Neuronal stem cell (in vitro differentiated cells): ENCODE measurements at regions not wholly inside any gene's neighbourhood (a gene's known extent, or its start where the extent isn't known, plus 50 kb on each side); places are given as distances from the start of the nearest gene placed in this dataset.
A peak's percentile ranks its signal among the peaks of the same experiment; 100 is the strongest.

ENCODE experiments used
- DNase-seq: peaks from one replicate; pipeline ENCODE4 v3.0.0-alpha.2; 2013; ENCODE audit warnings: low spot score
- H2AFZ ChIP-seq: one replicate; pipeline ENCODE4 v1.6.1; 2013; ENCODE audit warnings: mild to moderate bottlenecking, low read length, inconsistent platforms
- H2AK5ac ChIP-seq: 2 replicates; pipeline ENCODE4 v1.6.1; 2013; ENCODE audit warnings: low read depth, mild to moderate bottlenecking, inconsistent platforms, low read length, moderate library complexity, mixed read lengths
- H2BK120ac ChIP-seq: 2 replicates; pipeline ENCODE4 v1.6.1; 2013; ENCODE audit warnings: low read depth, mild to moderate bottlenecking, inconsistent platforms, low read length, moderate library complexity, mixed read lengths
- H2BK12ac ChIP-seq: one replicate; pipeline ENCODE4 v1.6.1; 2013; ENCODE audit warnings: low read length, inconsistent platforms
- H2BK15ac ChIP-seq: 2 replicates; pipeline ENCODE4 v1.6.1; 2013; ENCODE audit warnings: mild to moderate bottlenecking, low read length, inconsistent platforms, mixed read lengths
- H2BK5ac ChIP-seq: one replicate; pipeline ENCODE4 v1.6.1; 2013; ENCODE audit warnings: inconsistent platforms, mild to moderate bottlenecking, low read length, moderate library complexity
- H3K14ac ChIP-seq: one replicate; pipeline ENCODE4 v1.6.1; 2013; ENCODE audit warnings: low read length, inconsistent platforms
- H3K18ac ChIP-seq: 2 replicates; pipeline ENCODE4 v1.6.1; 2013; ENCODE audit warnings: low read length, inconsistent platforms
- H3K23ac ChIP-seq: 2 replicates; pipeline ENCODE4 v1.6.1; 2013; ENCODE audit warnings: low read depth, mild to moderate bottlenecking, mixed read lengths, low read length, inconsistent platforms; ENCODE audit not compliant: poor library complexity
- H3K27ac ChIP-seq: replicated peaks from 3 replicates; pipeline ENCODE4 v1.5.1; 2013; ENCODE audit warnings: low read length, inconsistent platforms
- H3K27me3 ChIP-seq, 3 experiments: 2 replicates each; pipeline ENCODE4 v1.6.1; 2013; ENCODE audit warnings: low read length in 3 of 3, mild to moderate bottlenecking in 2 of 3, inconsistent platforms in 1 of 3, low read depth in 1 of 3, mixed read lengths in 1 of 3, moderate library complexity in 1 of 3; ENCODE audit not compliant: control insufficient read depth in 3 of 3, insufficient read depth in 3 of 3
- H3K36me3 ChIP-seq, 2 donors: replicated peaks in 1 of 2; 2 replicates each; pipeline ENCODE4 v1.6.1; 2013; ENCODE audit warnings: low read length in 2 of 2; ENCODE audit not compliant: control insufficient read depth in 2 of 2, insufficient read depth in 2 of 2
- H3K4ac ChIP-seq: 2 replicates; pipeline ENCODE4 v1.6.1; 2013; ENCODE audit warnings: inconsistent platforms, mild to moderate bottlenecking, low read length, moderate library complexity
- H3K4me1 ChIP-seq, 2 donors: 1 replicate in 1 of 2; 2 replicates in 1 of 2; pipeline ENCODE4 v1.6.1; 2013; ENCODE audit warnings: low read length in 2 of 2, low read depth in 1 of 2; ENCODE audit not compliant: control insufficient read depth in 2 of 2, insufficient read depth in 1 of 2
- H3K4me2 ChIP-seq: one replicate; pipeline ENCODE4 v1.6.1; 2013; ENCODE audit warnings: mild to moderate bottlenecking, low read length, inconsistent platforms; ENCODE audit not compliant: insufficient read depth, poor library complexity, severe bottlenecking
- H3K4me3 ChIP-seq, 2 donors: 2 replicates each; pipeline ENCODE4 v1.5.1; 2013; ENCODE audit warnings: low read length in 2 of 2, mild to moderate bottlenecking in 2 of 2, inconsistent platforms in 1 of 2, moderate library complexity in 1 of 2
- H3K79me1 ChIP-seq: one replicate; pipeline ENCODE4 v1.6.1; 2013; ENCODE audit warnings: low read depth, mild to moderate bottlenecking, inconsistent platforms, low read length, moderate library complexity
- H3K9ac ChIP-seq: one replicate; pipeline ENCODE4 v1.6.1; 2013; ENCODE audit warnings: mild to moderate bottlenecking, low read depth, low read length, inconsistent platforms; ENCODE audit not compliant: poor library complexity
- H3K9me3 ChIP-seq, 2 donors: replicated peaks in 1 of 2; 2 replicates each; pipeline versions ENCODE3 to v1.6.1; 2013; ENCODE audit warnings: low read length in 2 of 2, mild to moderate bottlenecking in 2 of 2, inconsistent platforms in 1 of 2, low read depth in 1 of 2, mixed read lengths in 1 of 2, moderate library complexity in 1 of 2; ENCODE audit not compliant: control insufficient read depth in 2 of 2, insufficient read depth in 1 of 2
- H4K8ac ChIP-seq: one replicate; pipeline ENCODE4 v1.6.1; 2013; ENCODE audit warnings: low read depth, mild to moderate bottlenecking, inconsistent platforms, low read length, moderate library complexity
- H4K91ac ChIP-seq: one replicate; pipeline ENCODE4 v1.6.1; 2013; ENCODE audit warnings: low read length, low read depth, mild to moderate bottlenecking, inconsistent platforms; ENCODE audit not compliant: poor library complexity
- WGBS, 2 donors: extraction: QIAGEN DNeasy Blood & Tissue Kit; methylation state at CpG; one replicate each; pipeline ENCODE4 v1.1.7; 2013; ENCODE audit warnings: missing lambda C conversion rate in 2 of 2, mixed read lengths in 1 of 2; ENCODE audit not compliant: insufficient read length in 2 of 2, insufficient replicate concordance in 1 of 2; ENCODE audit errors: extremely low coverage in 2 of 2; 5-methylcytosine and 5-hydroxymethylcytosine counted together

DNA sequence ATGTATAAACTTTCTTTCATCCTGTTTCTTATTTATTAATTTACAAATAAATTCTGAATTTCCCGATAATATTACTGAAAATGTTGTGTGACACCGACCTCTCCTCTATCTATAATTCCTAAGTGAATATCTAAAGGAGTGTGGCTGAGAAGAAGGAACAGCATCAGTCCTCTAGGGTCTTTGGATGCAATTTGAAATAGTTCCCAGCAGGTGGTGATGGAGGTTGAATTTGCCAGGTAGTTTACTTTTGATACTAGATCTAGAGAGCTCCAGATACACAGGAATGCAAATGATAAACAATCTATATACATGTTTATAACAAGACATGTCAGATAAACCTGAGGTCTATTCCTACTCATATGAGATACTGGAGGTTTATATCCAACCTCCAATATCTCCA lies 305.4 kb downstream of the PCDH18 start:
- Histone ChIP-seq H2BK15ac (no peak overlapping the region), H4K91ac (no peak overlapping the region), H3K36me3 (no peaks in the 10 kb centered on the region), H3K79me1 (no peaks in the 10 kb centered on the region), H3K27me3 (no peaks in the 10 kb centered on the region), H3K9me3 (no peaks in the 10 kb centered on the region), H3K9ac (no peak overlapping the region), H4K8ac (no peak overlapping the region), H3K4me3 (no peak overlapping the region), H3K4me1 (no peaks in the 10 kb centered on the region), H2BK12ac (no peak overlapping the region), H3K27ac (no peak overlapping the region), H3K23ac (no peak overlapping the region), H2BK120ac (no peak overlapping the region), H3K18ac (no peak overlapping the region), H3K4ac (no peak overlapping the region), H2AK5ac (no peak overlapping the region), H3K4me2 (no peak overlapping the region), H2BK5ac (no peak overlapping the region), H2AFZ (no peak overlapping the region), H3K14ac (no peak overlapping the region)
- DNase-seq = no peak
- no CpG with 5 or more reads among the region's 2 CpGs for WGBS, 2 donors

GRCh38 chr4:137226221-137226620 lies 306.1 kb downstream of the PCDH18 start:
- H3K36me3 ChIP-seq = no peaks in the 10 kb centered on the region
- no peak overlapping the region for H4K91ac ChIP-seq
- no peak overlapping the region for H3K4me2 ChIP-seq
- H2BK12ac ChIP-seq = no peak overlapping the region
- H2BK15ac ChIP-seq = no peak overlapping the region
- no peak overlapping the region for H3K9ac ChIP-seq
- H2BK120ac ChIP-seq = no peak overlapping the region
- no peak overlapping the region for H3K4me3 ChIP-seq
- no peak overlapping the region for H3K4ac ChIP-seq
- H3K27ac ChIP-seq = no peak overlapping the region
- H3K79me1 ChIP-seq = no peaks in the 10 kb centered on the region
- no peak for DNase-seq
- WGBS, 2 donors = no CpG with 5 or more reads among the region's 2 CpGs
- no peaks in the 10 kb centered on the region for H3K4me1 ChIP-seq
- no peak overlapping the region for H2AFZ ChIP-seq
- no peak overlapping the region for H2BK5ac ChIP-seq
- no peak overlapping the region for H3K14ac ChIP-seq
- no peak overlapping the region for H2AK5ac ChIP-seq
- no peak overlapping the region for H3K18ac ChIP-seq
- H3K23ac ChIP-seq = no peak overlapping the region
- no peak overlapping the region for H4K8ac ChIP-seq
- no peaks in the 10 kb centered on the region for H3K27me3 ChIP-seq
- H3K9me3 ChIP-seq = no peaks in the 10 kb centered on the region

DNA sequence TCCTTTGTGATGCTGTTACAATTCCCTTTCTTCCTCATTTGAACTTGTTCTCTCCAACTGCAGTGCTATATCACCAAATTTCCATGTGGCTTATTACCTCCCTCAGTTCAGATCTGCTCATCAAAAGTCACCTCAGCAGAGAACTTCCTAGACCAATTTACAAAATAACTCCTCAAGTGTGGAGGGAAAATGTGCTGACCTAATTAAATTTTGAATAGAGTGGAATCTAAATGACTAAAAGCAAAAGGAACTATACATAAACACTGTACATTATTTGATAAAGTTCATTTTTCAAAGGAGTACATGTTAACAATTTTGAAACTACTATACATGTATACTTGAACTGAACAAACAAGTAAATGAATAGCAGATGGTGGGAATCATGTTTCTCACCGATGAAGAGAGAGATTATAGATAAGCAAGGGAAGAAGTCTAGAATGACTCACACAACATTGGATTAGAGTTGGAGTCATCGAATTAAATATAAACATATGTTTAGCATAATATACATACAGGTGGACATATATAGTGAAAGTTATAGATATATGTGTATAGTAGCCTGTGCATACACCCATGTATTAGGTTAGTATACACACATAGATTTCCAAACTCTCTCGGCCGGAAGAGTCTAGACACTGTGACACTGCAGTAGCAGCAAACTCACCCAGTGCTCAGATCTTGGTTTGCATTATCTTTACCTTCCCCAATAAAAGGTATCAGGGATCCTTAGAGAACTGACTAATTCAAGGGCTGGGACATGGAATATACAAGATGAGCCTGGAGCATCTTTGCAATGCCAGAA lies 318.7 kb downstream of the PCDH18 start:
- H3K23ac ChIP-seq = no peak overlapping the region
- H3K4ac ChIP-seq = no peak overlapping the region
- H3K27me3 ChIP-seq = no peaks in the 10 kb centered on the region
- H2BK15ac ChIP-seq = no peak overlapping the region
- no peak overlapping the region for H2AFZ ChIP-seq
- no peak overlapping the region for H2BK12ac ChIP-seq
- H3K14ac ChIP-seq = no peak overlapping the region
- H2BK5ac ChIP-seq = no peak overlapping the region
- H3K18ac ChIP-seq = no peak overlapping the region
- DNase-seq = no peak
- H3K4me3 ChIP-seq = no peak overlapping the region
- H3K79me1 ChIP-seq = no peaks in the 10 kb centered on the region
- no CpG with 5 or more reads among the region's 4 CpGs for WGBS, 2 donors
- peaks cover 0 to 2% of the 10 kb centered on the region in 2 donors for H3K4me1 ChIP-seq
- no peak overlapping the region for H4K8ac ChIP-seq
- no peak overlapping the region for H2AK5ac ChIP-seq
- no peaks in the 10 kb centered on the region for H3K36me3 ChIP-seq
- H3K9me3 ChIP-seq = no peaks in the 10 kb centered on the region
- H3K4me2 ChIP-seq = no peak overlapping the region
- no peak overlapping the region for H3K27ac ChIP-seq
- H4K91ac ChIP-seq = no peak overlapping the region
- no peak overlapping the region for H3K9ac ChIP-seq
- H2BK120ac ChIP-seq = no peak overlapping the region

GRCh38 chr4:137212601-137213000 lies 319.7 kb downstream of the PCDH18 start:
- Histone ChIP-seq H3K18ac (no peak overlapping the region), H3K27me3 (no peaks in the 10 kb centered on the region), H3K4me3 (no peak overlapping the region), H3K27ac (no peak overlapping the region), H4K8ac (no peak overlapping the region), H2BK12ac (no peak overlapping the region), H4K91ac (no peak overlapping the region), H2AK5ac (no peak overlapping the region), H3K9me3 (no peaks in the 10 kb centered on the region), H3K4me2 (no peak overlapping the region), H2BK5ac (no peak overlapping the region), H3K36me3 (no peaks in the 10 kb centered on the region), H3K9ac (no peak overlapping the region), H2AFZ (no peak overlapping the region), H3K4ac (no peak overlapping the region), H3K23ac (no peak overlapping the region), H3K14ac (no peak overlapping the region), H2BK15ac (no peak overlapping the region), H3K4me1 (peaks cover 0 to 2% of the 10 kb centered on the region in 2 donors), H3K79me1 (no peaks in the 10 kb centered on the region), H2BK120ac (no peak overlapping the region)
- peak; percentile 15 for DNase-seq
